Esophagus (tissue), 2 donors: ENCODE measurements at regions not wholly inside any gene's neighbourhood (a gene's known extent, or its start where the extent isn't known, plus 50 kb on each side); places are given as distances from the start of the nearest gene placed in this dataset.

Experiments used
- H3K27ac ChIP-seq, 2 donors: one replicate each; pipeline ENCODE4 v1.5.1; 2013; ENCODE audit warnings: low read depth in 2 of 2, mild to moderate bottlenecking in 2 of 2, inconsistent platforms in 1 of 2, low read length in 1 of 2, moderate library complexity in 1 of 2
- H3K27me3 ChIP-seq, 2 donors: one replicate each; pipeline ENCODE4 v1.6.1; 2013; ENCODE audit warnings: low read length in 2 of 2, control low read depth in 1 of 2, mild to moderate bottlenecking in 1 of 2; ENCODE audit not compliant: insufficient read depth in 2 of 2, control insufficient read depth in 1 of 2
- H3K36me3 ChIP-seq, 2 donors: one replicate each; pipeline ENCODE4 v1.6.1; 2013; ENCODE audit warnings: low read length in 1 of 2; ENCODE audit not compliant: control insufficient read depth in 2 of 2, insufficient read depth in 2 of 2
- H3K4me1 ChIP-seq, 2 donors: one replicate each; pipeline ENCODE4 v1.6.1; 2013; ENCODE audit warnings: low read length in 1 of 2; ENCODE audit not compliant: control insufficient read depth in 2 of 2, insufficient read depth in 2 of 2
- H3K4me3 ChIP-seq, 2 donors: one replicate each; pipeline ENCODE4 v1.5.1; 2013; ENCODE audit warnings: low read length in 2 of 2, mild to moderate bottlenecking in 2 of 2, low read depth in 1 of 2, moderate library complexity in 1 of 2
- H3K9me3 ChIP-seq, 2 donors: one replicate each; pipeline ENCODE4 v1.6.1; 2013; ENCODE audit warnings: mild to moderate bottlenecking in 2 of 2, low read depth in 1 of 2, low read length in 1 of 2, moderate library complexity in 1 of 2; ENCODE audit not compliant: control insufficient read depth in 2 of 2, insufficient read depth in 1 of 2
- WGBS, 2 donors: extraction: QIAGEN DNeasy Blood & Tissue Kit; methylation state at CpG; one replicate each; pipeline ENCODE4 v1.1.7; 2013; 5-methylcytosine and 5-hydroxymethylcytosine counted together
- donor health status: healthy with polysubstance abuse.
- donor health status: Bipolar disorder and iron deficiency.

- Histone ChIP-seq H3K36me3 (no peaks in the 10 kb centered on the region), H3K9me3 (peaks cover 0 to 2% of the 10 kb centered on the region in 2 donors), H3K4me3 (no peak overlapping the region), H3K4me1 (peaks cover 0 to 2% of the 10 kb centered on the region in 2 donors), H3K27me3 (no peaks in the 10 kb centered on the region), H3K27ac (no peak overlapping the region)
- 75 to 91% methylated on average over 5 of the region's 5 CpGs for WGBS, 2 donors
Measured at GRCh38 chr6:14817074-14817473, 428.8 kb upstream of the JARID2 start.

- 64 to 75% methylated on average over 10 of the region's 10 CpGs for WGBS, 2 donors
- peaks cover 0 to 2% of the 10 kb centered on the region in 2 donors for H3K4me1 ChIP-seq
- no peak overlapping the region for H3K27ac ChIP-seq
- no peak overlapping the region for H3K4me3 ChIP-seq
- H3K36me3 ChIP-seq = no peaks in the 10 kb centered on the region
- no peaks in the 10 kb centered on the region for H3K27me3 ChIP-seq
- peaks cover 0 to 2% of the 10 kb centered on the region in 2 donors for H3K9me3 ChIP-seq
Measured at GRCh38 chr6:14818422-14818884, 427.4 kb upstream of the JARID2 start.

GRCh38 chr6:14819001-14819400, 426.9 kb upstream of the JARID2 start:
- Histone ChIP-seq H3K4me3 (no peak overlapping the region), H3K36me3 (no peaks in the 10 kb centered on the region), H3K4me1 (peaks cover 0 to 2% of the 10 kb centered on the region in 2 donors), H3K27ac (no peak overlapping the region), H3K9me3 (peaks cover 0 to 2% of the 10 kb centered on the region in 2 donors), H3K27me3 (no peaks in the 10 kb centered on the region)
- 66 to 73% methylated on average over 4 of the region's 4 CpGs for WGBS, 2 donors

- H3K27ac ChIP-seq = no peak overlapping the region
- H3K4me3 ChIP-seq = no peak overlapping the region
- peaks cover 0 to 2% of the 10 kb centered on the region in 2 donors for H3K9me3 ChIP-seq
- H3K36me3 ChIP-seq = no peaks in the 10 kb centered on the region
- no peaks in the 10 kb centered on the region for H3K27me3 ChIP-seq
- whole genome bisulfite sequencing, 2 donors = 92 to 93% methylated on average over 12 of the region's 12 CpGs
- peaks cover 0 to 2% of the 10 kb centered on the region in 2 donors for H3K4me1 ChIP-seq
Measured at GRCh38 chr6:14819840-14820420, 425.9 kb upstream of the JARID2 start.

- Histone ChIP-seq H3K4me1 (peaks cover 0 to 2% of the 10 kb centered on the region in 2 donors), H3K27me3 (no peaks in the 10 kb centered on the region), H3K36me3 (no peaks in the 10 kb centered on the region), H3K9me3 (no peaks in the 10 kb centered on the region), H3K27ac (no peak overlapping the region), H3K4me3 (no peak overlapping the region)
- WGBS, 2 donors = 67 to 68% methylated on average over 4 of the region's 4 CpGs
Measured at GRCh38 chr6:14822012-14822553, 423.8 kb upstream of the JARID2 start.

- no peak overlapping the region for H3K27ac ChIP-seq
- 60 to 67% methylated on average over 7 of the region's 7 CpGs for WGBS, 2 donors
Measured at GRCh38 chr6:14822679-14823078, 423.2 kb upstream of the JARID2 start.

GRCh38 chr6:14824060-14824459, 421.8 kb upstream of the JARID2 start:
- Histone ChIP-seq H3K36me3 (no peaks in the 10 kb centered on the region), H3K9me3 (no peaks in the 10 kb centered on the region)
- WGBS, 2 donors = 57 to 66% methylated on average over 5 of the region's 5 CpGs

More at GRCh38 chr6:14822679-14823078, 423.2 kb upstream of the JARID2 start:
- Histone ChIP-seq H3K4me1 (peaks cover 0 to 2% of the 10 kb centered on the region in 2 donors), H3K4me3 (no peak overlapping the region), H3K9me3 (no peaks in the 10 kb centered on the region), H3K27me3 (no peaks in the 10 kb centered on the region), H3K36me3 (no peaks in the 10 kb centered on the region)

GRCh38 chr6:14824484-14825275, 421.2 kb upstream of the JARID2 start:
- Histone ChIP-seq H3K9me3 (no peaks in the 10 kb centered on the region), H3K4me3 (no peak overlapping the region), H3K36me3 (no peaks in the 10 kb centered on the region), H3K27me3 (no peaks in the 10 kb centered on the region), H3K4me1 (no peaks in the 10 kb centered on the region), H3K27ac (no peak overlapping the region)
- 59 to 66% methylated on average over 10 of the region's 10 CpGs for WGBS, 2 donors

More at GRCh38 chr6:14824060-14824459, 421.8 kb upstream of the JARID2 start:
- Histone ChIP-seq H3K27ac (no peak overlapping the region), H3K4me1 (no peaks in the 10 kb centered on the region), H3K4me3 (no peak overlapping the region), H3K27me3 (no peaks in the 10 kb centered on the region)

- Histone ChIP-seq H3K4me3 (no peak overlapping the region), H3K27me3 (no peaks in the 10 kb centered on the region), H3K4me1 (no peaks in the 10 kb centered on the region), H3K36me3 (no peaks in the 10 kb centered on the region), H3K27ac (no peak overlapping the region), H3K9me3 (no peaks in the 10 kb centered on the region)
- WGBS, 2 donors = 72 to 87% methylated on average over 4 of the region's 4 CpGs
Measured at GRCh38 chr6:14826456-14826855, 419.4 kb upstream of the JARID2 start.
